OCI-LY3 (cell line): ENCODE measurements at regions not wholly inside any gene's neighbourhood (a gene's known extent, or its start where the extent isn't known, plus 50 kb on each side); places are given as distances from the start of the nearest gene placed in this dataset.
"Not testable (repeated sequence)": the region's sequence is repeated elsewhere in the genome, so short reads cannot be mapped to it uniquely, and the experiment has no call there.

Experiments used
- H2AFZ ChIP-seq: fragments of 200-600, 300-600 bp; shearing (Covaris generic); 2 replicates; pipeline ENCODE4 v1.6.0; 2014; ENCODE audit warnings: antibody characterized with exemption, low read depth, low read length
- H3K27ac ChIP-seq: fragments of 200-600, 300-600 bp; sonication (generic); 2 replicates; pipeline ENCODE4 v1.5.1; 2014; ENCODE audit warnings: mild to moderate bottlenecking, low read length, moderate library complexity, mixed read lengths
- H3K27me3 ChIP-seq: fragments of 200-600, 300-600 bp; sonication (generic); 2 replicates; pipeline ENCODE4 v1.6.1; 2014; ENCODE audit warnings: low read depth, low read length, mixed read lengths
- H3K36me3 ChIP-seq: fragments of 200-600, 300-600 bp; sonication (generic); replicated peaks from 2 replicates; pipeline ENCODE3; 2014; ENCODE audit warnings: low read depth, low read length, mixed read lengths
- H3K4me1 ChIP-seq: fragments of 300-600, 200-600 bp; sonication (generic); 2 replicates; pipeline ENCODE4 v1.6.1; 2014; ENCODE audit warnings: low read length, mixed read lengths
- H3K4me2 ChIP-seq: fragments of 200-600, 300-600 bp; sonication (generic); 2 replicates; pipeline ENCODE4 v1.6.1; 2014; ENCODE audit warnings: low read length, mixed read lengths
- H3K4me3 ChIP-seq: fragments of 300-600, 200-600 bp; sonication (generic); 2 replicates; pipeline ENCODE4 v1.5.1; 2014; ENCODE audit warnings: antibody characterized with exemption, mild to moderate bottlenecking, low read length, moderate library complexity
- H3K79me2 ChIP-seq: fragments of 300-600, 200-600 bp; shearing (Covaris generic); 2 replicates; pipeline ENCODE4 v1.6.1; 2014; ENCODE audit warnings: mild to moderate bottlenecking, low read length, mixed read lengths
- H3K9ac ChIP-seq: fragments of 300-600, 200-600 bp; shearing (Covaris generic); 2 replicates; pipeline ENCODE4 v1.6.0; 2014; ENCODE audit warnings: mild to moderate bottlenecking, low read length, moderate library complexity
- H3K9me3 ChIP-seq: fragments of 200-600, 300-600 bp; shearing (Covaris generic); 2 replicates; pipeline ENCODE4 v1.6.1; 2014; ENCODE audit warnings: low read length, mixed read lengths; ENCODE audit not compliant: insufficient read depth
- H4K20me1 ChIP-seq: fragments of 200-600, 300-600 bp; sonication (generic); 2 replicates; pipeline ENCODE4 v1.6.1; 2016; ENCODE audit warnings: low read length, mixed read lengths; ENCODE audit not compliant: insufficient read depth
- EZH2phosphoT487 ChIP-seq: fragments of 200-600 bp; shearing (Covaris generic); IDR thresholded peaks from 2 replicates; pipeline ENCODE4 v1.6.1; 2018; ENCODE audit warnings: antibody characterized with exemption, mixed run types, low read depth
- TF ChIP-seq, protein P1 (sequence below): fragments of 200-600, 300-600 bp; sonication (generic); IDR thresholded peaks from 2 replicates; pipeline ENCODE4 v1.5.1; 2014; ENCODE audit warnings: antibody characterized with exemption, low read length, low read depth

DNA sequence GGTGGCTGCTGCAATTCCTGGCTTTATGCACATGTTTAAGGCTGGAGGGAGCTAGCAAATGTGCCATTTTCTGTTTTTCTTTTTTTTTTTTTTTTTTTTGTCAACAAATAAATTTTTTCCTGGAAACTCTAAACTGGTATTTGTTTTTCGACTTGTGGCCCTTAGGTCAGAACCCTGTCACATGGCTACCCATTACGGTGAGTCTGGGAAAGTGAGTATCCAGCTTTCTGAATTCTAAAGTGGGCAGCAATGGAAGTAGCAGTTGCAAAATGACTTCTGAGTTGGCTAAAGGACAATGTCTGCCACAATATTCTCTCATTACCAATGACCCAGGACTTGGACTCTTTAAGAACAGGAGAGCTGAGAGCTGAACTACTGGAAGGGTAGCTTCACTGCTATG lies 225.1 kb upstream of the CENPE start:
- no peaks in the 10 kb centered on the region for H3K27me3 ChIP-seq
- no peak overlapping the region for H3K4me3 ChIP-seq
- TF ChIP-seq, protein P1, sequence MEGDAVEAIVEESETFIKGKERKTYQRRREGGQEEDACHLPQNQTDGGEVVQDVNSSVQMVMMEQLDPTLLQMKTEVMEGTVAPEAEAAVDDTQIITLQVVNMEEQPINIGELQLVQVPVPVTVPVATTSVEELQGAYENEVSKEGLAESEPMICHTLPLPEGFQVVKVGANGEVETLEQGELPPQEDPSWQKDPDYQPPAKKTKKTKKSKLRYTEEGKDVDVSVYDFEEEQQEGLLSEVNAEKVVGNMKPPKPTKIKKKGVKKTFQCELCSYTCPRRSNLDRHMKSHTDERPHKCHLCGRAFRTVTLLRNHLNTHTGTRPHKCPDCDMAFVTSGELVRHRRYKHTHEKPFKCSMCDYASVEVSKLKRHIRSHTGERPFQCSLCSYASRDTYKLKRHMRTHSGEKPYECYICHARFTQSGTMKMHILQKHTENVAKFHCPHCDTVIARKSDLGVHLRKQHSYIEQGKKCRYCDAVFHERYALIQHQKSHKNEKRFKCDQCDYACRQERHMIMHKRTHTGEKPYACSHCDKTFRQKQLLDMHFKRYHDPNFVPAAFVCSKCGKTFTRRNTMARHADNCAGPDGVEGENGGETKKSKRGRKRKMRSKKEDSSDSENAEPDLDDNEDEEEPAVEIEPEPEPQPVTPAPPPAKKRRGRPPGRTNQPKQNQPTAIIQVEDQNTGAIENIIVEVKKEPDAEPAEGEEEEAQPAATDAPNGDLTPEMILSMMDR: no peak
- no peak for TF ChIP-seq EZH2phosphoT487
- H3K36me3 ChIP-seq: no peaks in the 10 kb centered on the region
- H3K9me3 ChIP-seq: no peaks in the 10 kb centered on the region
- no peaks in the 10 kb centered on the region for H4K20me1 ChIP-seq
- no peaks in the 10 kb centered on the region for H3K79me2 ChIP-seq
- H3K9ac ChIP-seq: no peak overlapping the region
- no peak overlapping the region for H2AFZ ChIP-seq
- no peak overlapping the region for H3K4me2 ChIP-seq
- no peak overlapping the region for H3K27ac ChIP-seq
- H3K4me1 ChIP-seq: no peaks in the 10 kb centered on the region

DNA sequence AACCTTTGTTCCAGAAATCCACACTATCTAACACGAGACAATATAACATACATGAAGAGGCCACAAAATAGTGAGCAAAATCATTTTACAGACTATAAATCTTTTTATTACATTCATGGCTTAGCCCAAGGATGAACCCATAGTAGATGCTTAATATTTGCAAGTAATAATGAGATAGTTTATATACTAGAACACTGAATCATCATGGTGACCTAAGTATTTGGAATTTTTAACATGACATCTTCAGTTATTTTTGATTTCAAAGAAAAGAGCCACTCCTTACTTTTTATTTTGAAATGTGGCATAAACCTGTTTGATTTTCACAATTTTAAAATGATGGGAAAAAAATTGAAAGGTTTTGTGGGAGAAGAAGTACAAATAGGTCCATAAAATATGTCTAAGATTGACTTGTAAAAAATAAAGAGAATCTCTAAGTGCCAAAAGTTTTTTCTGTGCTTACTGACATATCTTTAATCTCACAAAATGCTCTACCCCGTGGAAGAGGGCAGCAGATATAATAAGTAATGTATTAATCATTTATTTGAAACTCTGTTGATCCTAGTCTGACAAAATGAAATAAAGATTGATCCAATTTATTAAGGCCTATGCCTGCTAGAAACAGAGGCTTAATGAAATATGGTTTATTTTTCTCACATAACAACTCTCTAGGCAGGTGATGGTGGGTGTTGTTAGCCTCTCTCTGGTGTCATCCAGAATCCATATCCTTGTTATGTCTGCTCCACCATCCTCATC lies 224.5 kb upstream of the CENPE start:
- Histone ChIP-seq H3K36me3 (no peaks in the 10 kb centered on the region), H3K4me2 (no peak overlapping the region), H3K27ac (no peak overlapping the region), H3K4me1 (no peaks in the 10 kb centered on the region), H2AFZ (no peak overlapping the region), H3K9me3 (no peaks in the 10 kb centered on the region), H3K4me3 (no peak overlapping the region), H3K9ac (no peak overlapping the region), H3K27me3 (no peaks in the 10 kb centered on the region), H4K20me1 (no peaks in the 10 kb centered on the region), H3K79me2 (no peaks in the 10 kb centered on the region)
- no peak for TF ChIP-seq EZH2phosphoT487
- TF ChIP-seq, protein P1: no peak

DNA sequence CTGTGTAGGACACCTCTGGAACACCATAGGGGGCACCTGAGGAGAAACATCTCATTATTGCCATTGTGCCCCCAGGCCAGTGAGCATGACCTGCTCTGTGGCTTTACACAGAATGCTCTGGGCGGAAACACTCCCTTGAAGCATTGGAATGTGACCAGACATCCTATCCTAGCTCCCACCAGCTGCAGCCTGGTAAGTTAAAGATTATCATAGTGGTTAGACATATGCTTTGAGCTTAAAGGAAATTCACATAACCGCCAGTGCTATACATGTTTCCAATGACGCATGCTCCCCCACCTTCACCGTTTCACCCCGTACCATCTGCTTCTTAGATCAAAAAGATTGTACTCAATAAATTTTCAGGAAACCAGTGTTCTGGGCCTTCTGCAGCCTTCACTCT lies 217.7 kb upstream of the CENPE start:
- Histone ChIP-seq H3K36me3 (no peaks in the 10 kb centered on the region), H3K27me3 (no peaks in the 10 kb centered on the region), H2AFZ (no peak overlapping the region), H3K4me3 (no peak overlapping the region), H3K79me2 (no peaks in the 10 kb centered on the region), H3K9me3 (no peaks in the 10 kb centered on the region), H3K9ac (no peak overlapping the region), H3K4me2 (no peak overlapping the region), H3K4me1 (no peaks in the 10 kb centered on the region), H4K20me1 (no peaks in the 10 kb centered on the region), H3K27ac (no peak overlapping the region)
- TF ChIP-seq, protein P1: no peak
- TF ChIP-seq EZH2phosphoT487: no peak

DNA sequence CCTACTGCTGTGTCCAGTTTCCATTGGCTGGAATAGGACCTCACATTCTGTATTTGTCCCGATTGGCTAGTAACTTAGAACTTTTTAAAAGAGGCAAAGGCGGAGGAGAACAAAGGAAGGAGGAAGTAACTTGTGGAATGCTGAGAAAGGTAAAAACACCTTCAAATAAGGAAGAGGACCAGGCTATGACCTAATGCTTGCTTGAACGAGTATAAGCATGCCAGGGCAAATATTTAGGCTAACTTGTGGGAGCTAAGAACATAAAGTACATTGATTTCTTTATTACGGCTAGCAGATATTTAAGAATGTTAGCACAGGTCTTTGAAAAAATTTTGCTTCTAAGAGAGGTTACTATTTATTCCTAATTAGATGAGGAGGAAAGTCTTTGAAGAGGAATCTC lies 214.5 kb upstream of the CENPE start:
- not testable (repeated sequence) for H4K20me1 ChIP-seq, H3K9ac ChIP-seq, H3K4me2 ChIP-seq, H3K79me2 ChIP-seq, H3K9me3 ChIP-seq, H3K4me1 ChIP-seq, H3K4me3 ChIP-seq, H2AFZ ChIP-seq, H3K36me3 ChIP-seq, H3K27me3 ChIP-seq, H3K27ac ChIP-seq
